ENCODE measurements at regions not wholly inside any gene's neighbourhood (a gene's known extent, or its start where the extent isn't known, plus 50 kb on each side); places are given as distances from the start of the nearest gene placed in this dataset.

- Histone ChIP-seq H3K4me2 (ENCODE audit: low read length) (no peak overlapping the region), H3K79me2 (ENCODE audit: low read length) (no peaks in the 10 kb centered on the region), H3F3A (ENCODE audit: low read length, unreplicated experiment) (no peaks in the 10 kb centered on the region), H3K4me1 (ENCODE audit: insufficient read depth, low read length) (no peaks in the 10 kb centered on the region), H3K27me3 (ENCODE audit: low read length) (peaks cover 31% of the 10 kb centered on the region), H3K9me3 (ENCODE audit: low read length) (no peaks in the 10 kb centered on the region), H4K20me1 (ENCODE audit: low read length) (no peaks in the 10 kb centered on the region), H2AFZ (ENCODE audit: low read length) (no peak overlapping the region), H3K4me3 (ENCODE audit: low read length) (no peak overlapping the region), H3K9ac (ENCODE audit: low read length) (no peak overlapping the region), H3K36me3 (ENCODE audit: low read depth, low read length) (no peaks in the 10 kb centered on the region), H3K27ac (ENCODE audit: low read length) (no peak overlapping the region), H3K9me2 (replicated peaks; ENCODE audit: low read length) (no peaks in the 10 kb centered on the region)
- BruUV-seq (replicated peaks) = no TSS peak
- ChIA-PET CTCF (no interaction called here), POLR2A (ENCODE audit: unreplicated experiment) (no interaction called here)
- ATAC-seq = no peak
- no peak for DNase-seq
- intact Hi-C loops (cut with micrococcal nuclease) = no loop called here
- TF ChIP-seq EZH2 (IDR thresholded peaks at IDR 0.05; ENCODE audit: low read length, unreplicated experiment) = no peak
- no peak for TF ChIP-seq EZH2phosphoT487 (IDR thresholded peaks at IDR 0.05; ENCODE audit: borderline replicate concordance, low read length)
- no peak for TF ChIP-seq CTCF (conservative IDR thresholded peaks at IDR 0.05; ENCODE audit: low read depth, low read length)
Measured at GRCh38 chr16:86133377-86133776, 234.4 kb downstream of the IRF8 start.

DNA sequence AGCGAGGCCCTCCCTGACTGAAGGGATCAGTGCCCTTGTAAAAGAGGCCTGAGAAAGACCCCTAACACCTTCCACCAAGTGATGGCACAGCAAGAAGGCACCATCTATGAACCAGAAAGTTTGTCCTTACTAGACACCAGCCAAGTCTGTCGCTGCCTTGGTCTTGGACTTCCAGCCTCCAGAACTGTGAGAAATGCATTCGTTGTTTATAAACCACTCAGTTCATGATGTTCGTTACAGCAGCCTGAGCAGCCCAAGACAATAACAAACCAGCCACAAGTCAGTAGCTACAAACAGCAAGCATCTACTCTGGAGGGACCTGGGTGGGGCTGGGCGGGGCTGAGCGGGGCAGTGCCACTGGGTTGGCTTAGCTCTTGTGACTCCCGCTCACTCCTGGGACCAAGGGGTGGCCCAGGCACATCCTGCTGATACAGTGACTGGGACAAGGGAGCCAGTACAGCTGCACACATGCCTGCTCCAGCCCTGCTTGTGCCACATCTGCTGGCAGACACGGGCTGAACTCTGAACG lies 234.9 kb downstream of the IRF8 start:
- Histone ChIP-seq H4K20me1 (ENCODE audit: low read length) (no peaks in the 10 kb centered on the region), H3K9me3 (ENCODE audit: low read length) (no peaks in the 10 kb centered on the region), H3K36me3 (ENCODE audit: low read depth, low read length) (no peaks in the 10 kb centered on the region), H2AFZ (ENCODE audit: low read length) (no peak overlapping the region), H3K27me3 (ENCODE audit: low read length) (peaks cover 36% of the 10 kb centered on the region), H3K79me2 (ENCODE audit: low read length) (no peaks in the 10 kb centered on the region), H3K4me3 (ENCODE audit: low read length) (no peak overlapping the region), H3K4me2 (ENCODE audit: low read length) (no peak overlapping the region), H3K9ac (ENCODE audit: low read length) (no peak overlapping the region), H3K27ac (ENCODE audit: low read length) (no peak overlapping the region), H3K4me1 (ENCODE audit: insufficient read depth, low read length) (no peaks in the 10 kb centered on the region), H3K9me2 (replicated peaks; ENCODE audit: low read length) (no peaks in the 10 kb centered on the region), H3F3A (ENCODE audit: low read length, unreplicated experiment) (no peaks in the 10 kb centered on the region)
- DNase-seq (no peak), ATAC-seq (no peak)
- BruUV-seq (replicated peaks) = no TSS peak
- intact Hi-C loops (cut with micrococcal nuclease) = no loop called here
- TF ChIP-seq CTCF (conservative IDR thresholded peaks at IDR 0.05; ENCODE audit: low read depth, low read length) (no peak), EZH2phosphoT487 (IDR thresholded peaks at IDR 0.05; ENCODE audit: borderline replicate concordance, low read length) (no peak), EZH2 (IDR thresholded peaks at IDR 0.05; ENCODE audit: low read length, unreplicated experiment) (no peak)
- POLR2A ChIA-PET (ENCODE audit: unreplicated experiment) = no interaction called here
- CTCF ChIA-PET = no interaction called here

DNA sequence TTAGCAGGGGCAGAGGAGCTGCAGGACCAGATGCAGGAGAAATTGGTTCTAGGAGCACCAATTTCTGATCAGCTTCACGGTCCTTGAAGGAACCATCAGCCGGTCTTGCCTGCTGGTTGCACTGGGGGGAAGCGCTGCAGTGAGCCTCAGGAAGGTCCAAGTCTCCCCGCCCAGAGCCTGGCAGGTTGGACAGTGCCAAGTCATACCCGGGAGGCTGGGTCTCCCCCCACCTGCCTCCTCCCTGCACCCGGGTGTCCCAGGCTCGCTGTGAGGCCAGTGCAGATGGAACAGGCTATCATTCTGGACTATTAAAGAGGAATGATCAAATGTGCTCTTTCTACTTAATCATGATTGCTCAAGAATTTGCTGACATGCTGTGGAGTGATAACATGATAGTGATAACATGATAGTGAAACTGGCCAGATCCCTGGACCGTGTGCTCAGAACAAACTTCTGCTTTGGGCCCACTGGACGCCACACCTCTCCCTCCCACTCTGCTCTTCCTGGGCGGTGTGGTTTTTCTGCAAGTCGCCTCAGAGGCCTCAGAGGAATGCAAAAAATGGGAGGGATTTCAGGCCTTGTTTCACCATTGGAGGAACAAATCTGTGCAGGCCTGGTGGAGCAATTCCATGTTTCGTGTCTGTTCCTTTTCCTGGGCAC lies 236.0 kb downstream of the IRF8 start:
- no peaks in the 10 kb centered on the region for H3F3A ChIP-seq (ENCODE audit: low read length, unreplicated experiment)
- no peak overlapping the region for H3K9ac ChIP-seq (ENCODE audit: low read length)
- H3K27me3 ChIP-seq (ENCODE audit: low read length) = peaks cover 38% of the 10 kb centered on the region
- no peak overlapping the region for H3K4me3 ChIP-seq (ENCODE audit: low read length)
- intact Hi-C loops (cut with micrococcal nuclease) = no loop called here
- H3K27ac ChIP-seq (ENCODE audit: low read length) = no peak overlapping the region
- no peak overlapping the region for H3K4me2 ChIP-seq (ENCODE audit: low read length)
- no peak for DNase-seq
- H4K20me1 ChIP-seq (ENCODE audit: low read length) = no peaks in the 10 kb centered on the region
- no peak for TF ChIP-seq EZH2 (IDR thresholded peaks at IDR 0.05; ENCODE audit: low read length, unreplicated experiment)
- no peak for TF ChIP-seq EZH2phosphoT487 (IDR thresholded peaks at IDR 0.05; ENCODE audit: borderline replicate concordance, low read length)
- no peak for TF ChIP-seq CTCF (conservative IDR thresholded peaks at IDR 0.05; ENCODE audit: low read depth, low read length)
- no peaks in the 10 kb centered on the region for H3K36me3 ChIP-seq (ENCODE audit: low read depth, low read length)
- POLR2A ChIA-PET (ENCODE audit: unreplicated experiment) = no interaction called here
- no peaks in the 10 kb centered on the region for H3K9me3 ChIP-seq (ENCODE audit: low read length)
- no peaks in the 10 kb centered on the region for H3K4me1 ChIP-seq (ENCODE audit: insufficient read depth, low read length)
- ATAC-seq = no peak
- H3K9me2 ChIP-seq (replicated peaks; ENCODE audit: low read length) = no peaks in the 10 kb centered on the region
- CTCF ChIA-PET = no interaction called here
- H2AFZ ChIP-seq (ENCODE audit: low read length) = no peak overlapping the region
- BruUV-seq (replicated peaks) = no TSS peak
- H3K79me2 ChIP-seq (ENCODE audit: low read length) = no peaks in the 10 kb centered on the region

Data from PC-3 (cell line).